ENCODE measurements at regions not wholly inside any gene's neighbourhood (a gene's known extent, or its start where the extent isn't known, plus 50 kb on each side); places are given as distances from the start of the nearest gene placed in this dataset.

- TF ChIP-seq EZH2 (IDR thresholded peaks at IDR 0.05; ENCODE audit: borderline replicate concordance, low read length) = no peak
- no peak for TF ChIP-seq CTCF (conservative IDR thresholded peaks at IDR 0.05 in 1 of 2, IDR thresholded peaks at IDR 0.05 in 1 of 2; ENCODE audit: extremely low read depth in 1 of 2, insufficient read depth in 1 of 2, low read depth in 1 of 2, low read length in 2 of 2)
Observed at GRCh38 chr5:158272409-158272808, 413.5 kb upstream of the CLINT1 start.
